Nephron progenitor cell (in vitro differentiated cells): ENCODE measurements at regions not wholly inside any gene's neighbourhood (a gene's known extent, or its start where the extent isn't known, plus 50 kb on each side); places are given as distances from the start of the nearest gene placed in this dataset.

Source experiments
- DNase-seq: peaks from one replicate; pipeline ENCODE4 v3.0.0; 2021
- H3K27ac Mint-ChIP-seq: 2 replicates; pipeline ENCODE4 v1.8.0; 2021; ENCODE audit warnings: mild to moderate bottlenecking, moderate library complexity, mixed read lengths
- H3K27me3 Mint-ChIP-seq: 2 replicates; pipeline ENCODE4 v1.8.0; 2021; ENCODE audit warnings: mild to moderate bottlenecking, low read depth, mixed read lengths; ENCODE audit not compliant: poor library complexity
- H3K36me3 Mint-ChIP-seq: 2 replicates; pipeline ENCODE4 v1.8.0; 2021; ENCODE audit warnings: low read depth, mixed read lengths
- H3K4me1 Mint-ChIP-seq: 2 replicates; pipeline ENCODE4 v1.8.0; 2021; ENCODE audit warnings: mixed read lengths
- H3K4me3 Mint-ChIP-seq: 2 replicates; pipeline ENCODE4 v1.8.0; 2021; ENCODE audit warnings: mild to moderate bottlenecking, moderate library complexity, mixed read lengths
- H3K9me3 Mint-ChIP-seq: 2 replicates; pipeline ENCODE4 v1.8.0; 2021; ENCODE audit warnings: mild to moderate bottlenecking, moderate library complexity, mixed read lengths
- CTCF ChIP-seq: fragments of 200-600 bp; sonication (generic); IDR thresholded peaks from 2 replicates; pipeline ENCODE4 v1.5.0; 2021; ENCODE audit warnings: antibody characterized with exemption

- Mint-ChIP-seq H3K36me3 (no peaks in the 10 kb centered on the region), H3K27me3 (peaks cover 11% of the 10 kb centered on the region), H3K4me3 (no peak overlapping the region), H3K9me3 (peaks cover 9% of the 10 kb centered on the region), H3K27ac (no peak overlapping the region), H3K4me1 (no peaks in the 10 kb centered on the region)
- DNase-seq = no peak
- peak; percentile 81 for TF ChIP-seq CTCF
These were observed 401.1 kb downstream of the BCL11A start for GRCh38 chr2:60152226-60152833.

- no peak overlapping the region for H3K4me3 Mint-ChIP-seq
- TF ChIP-seq CTCF = no peak
- H3K4me1 Mint-ChIP-seq = no peaks in the 10 kb centered on the region
These were observed 404.3 kb downstream of the BCL11A start for GRCh38 chr2:60149176-60149575.

GRCh38 chr2:60148716-60149115 lies 404.7 kb downstream of the BCL11A start:
- TF ChIP-seq CTCF = no peak
- peaks cover 12% of the 10 kb centered on the region for H3K9me3 Mint-ChIP-seq
- H3K4me1 Mint-ChIP-seq = no peaks in the 10 kb centered on the region
- peaks cover 6% of the 10 kb centered on the region for H3K27me3 Mint-ChIP-seq
- no peak overlapping the region for H3K4me3 Mint-ChIP-seq
- no peak overlapping the region for H3K27ac Mint-ChIP-seq
- H3K36me3 Mint-ChIP-seq = no peaks in the 10 kb centered on the region
- DNase-seq = no peak

More at GRCh38 chr2:60149176-60149575, 404.3 kb downstream of the BCL11A start:
- H3K27ac Mint-ChIP-seq = no peak overlapping the region
- DNase-seq = no peak
- H3K9me3 Mint-ChIP-seq = peaks cover 14% of the 10 kb centered on the region
- peaks cover 6% of the 10 kb centered on the region for H3K27me3 Mint-ChIP-seq
- H3K36me3 Mint-ChIP-seq = no peaks in the 10 kb centered on the region

GRCh38 chr2:60140185-60140584 lies 413.3 kb downstream of the BCL11A start:
- Mint-ChIP-seq H3K4me1 (peaks cover 12% of the 10 kb centered on the region), H3K4me3 (peak overlapping the region; percentile 33), H3K27ac (peak overlapping the region; percentile 54), H3K27me3 (no peaks in the 10 kb centered on the region), H3K36me3 (peaks cover 13% of the 10 kb centered on the region), H3K9me3 (peaks cover 44% of the 10 kb centered on the region)
- DNase-seq = no peak
- no peak for TF ChIP-seq CTCF

GRCh38 chr2:60136913-60137312 lies 416.5 kb downstream of the BCL11A start:
- Mint-ChIP-seq H3K27me3 (no peaks in the 10 kb centered on the region), H3K4me3 (no peak overlapping the region), H3K27ac (no peak overlapping the region), H3K9me3 (peaks cover 69% of the 10 kb centered on the region), H3K4me1 (peaks cover 12% of the 10 kb centered on the region), H3K36me3 (peaks cover 39% of the 10 kb centered on the region)
- DNase-seq = no peak
- no peak for TF ChIP-seq CTCF

- TF ChIP-seq CTCF = no peak
- DNase-seq = no peak
- peaks cover 75% of the 10 kb centered on the region for H3K9me3 Mint-ChIP-seq
These were observed 426.3 kb downstream of the BCL11A start for GRCh38 chr2:60127191-60127590.

More at GRCh38 chr2:60127191-60127590, 426.3 kb downstream of the BCL11A start:
- peaks cover 2% of the 10 kb centered on the region for H3K27me3 Mint-ChIP-seq
- H3K4me1 Mint-ChIP-seq = peaks cover 29% of the 10 kb centered on the region
- peak overlapping the region; percentile 72 for H3K27ac Mint-ChIP-seq
- peaks cover 22% of the 10 kb centered on the region for H3K36me3 Mint-ChIP-seq
- H3K4me3 Mint-ChIP-seq = no peak overlapping the region
